Lower lobe of right lung (tissue), 2 donors: ENCODE measurements at regions not wholly inside any gene's neighbourhood (a gene's known extent, or its start where the extent isn't known, plus 50 kb on each side); places are given as distances from the start of the nearest gene placed in this dataset.

ENCODE experiments used
- ATAC-seq, 2 donors: fragments of 200-7000 bp; cut with Tn5 transposase; one replicate each; pipeline ENCODE4 v1.9.1; 2020 to 2022; ENCODE audit warnings: mild to moderate bottlenecking in 2 of 2, moderate library complexity in 2 of 2
- DNase-seq: peaks from one replicate; pipeline ENCODE4 v3.0.0-alpha.2; 2020
- H3K27ac ChIP-seq: fragments of 200-600 bp; one replicate; pipeline ENCODE4 v1.8.0; 2022
- H3K27me3 ChIP-seq: fragments of 200-600 bp; one replicate; pipeline ENCODE4 v1.8.0; 2022; ENCODE audit warnings: low read depth
- H3K36me3 ChIP-seq: fragments of 200-600 bp; one replicate; pipeline ENCODE4 v1.8.0; 2022; ENCODE audit warnings: mild to moderate bottlenecking
- H3K4me1 ChIP-seq: fragments of 200-600 bp; one replicate; pipeline ENCODE4 v1.8.0; 2022
- H3K4me3 ChIP-seq: fragments of 200-600 bp; one replicate; pipeline ENCODE4 v1.8.0; 2022; ENCODE audit warnings: mild to moderate bottlenecking
- H3K9me3 ChIP-seq: fragments of 200-600 bp; one replicate; pipeline ENCODE4 v1.8.0; 2022
- CTCF ChIP-seq: fragments of 200-600 bp; IDR thresholded peaks from one replicate; pipeline ENCODE4 v1.8.0; 2022; ENCODE audit warnings: antibody characterized with exemption, mild to moderate bottlenecking
- intact Hi-C: fragments of 100-400 bp; cut with DNase I; formaldehyde crosslinking; loops from one replicate; pipeline ENCODE4 v1.11.0; 2022
- donor health status: DM: no; HTN: yes; CAD: no; lungs with severe emphysema.

- no peak for TF ChIP-seq CTCF
- DNase-seq (no peak), ATAC-seq (no peak)
- H3K27ac ChIP-seq, result no peak overlapping the region
- H3K9me3 ChIP-seq, result no peaks in the 10 kb centered on the region
- intact Hi-C loops, result no loop called here
- H3K4me1 ChIP-seq, result peaks cover 59% of the 10 kb centered on the region
- peaks cover 52% of the 10 kb centered on the region for H3K36me3 ChIP-seq
- no peak overlapping the region for H3K4me3 ChIP-seq
- no peaks in the 10 kb centered on the region for H3K27me3 ChIP-seq
These were observed 228.1 kb upstream of the KLF14 start for GRCh38 chr7:130962109-130962508.

GRCh38 chr7:130963339-130963738 is 229.3 kb upstream of the KLF14 start:
- ATAC-seq (no peak), DNase-seq (no peak)
- Histone ChIP-seq H3K36me3 (peaks cover 52% of the 10 kb centered on the region), H3K9me3 (no peaks in the 10 kb centered on the region), H3K4me3 (no peak overlapping the region), H3K4me1 (peaks cover 49% of the 10 kb centered on the region), H3K27me3 (no peaks in the 10 kb centered on the region), H3K27ac (no peak overlapping the region)
- TF ChIP-seq CTCF, result no peak
- intact Hi-C loops, result no loop called here

GRCh38 chr7:130965515-130965914 is 231.5 kb upstream of the KLF14 start:
- H3K4me1 ChIP-seq, result peaks cover 38% of the 10 kb centered on the region
- no peaks in the 10 kb centered on the region for H3K9me3 ChIP-seq
- no peak overlapping the region for H3K4me3 ChIP-seq
- intact Hi-C loops, result no loop called here
- no peak overlapping the region for H3K27ac ChIP-seq
- DNase-seq (no peak), ATAC-seq (no peak)
- TF ChIP-seq CTCF, result no peak
- H3K27me3 ChIP-seq, result no peaks in the 10 kb centered on the region
- H3K36me3 ChIP-seq, result peaks cover 36% of the 10 kb centered on the region

GRCh38 chr7:130966246-130967009 is 232.4 kb upstream of the KLF14 start:
- no peaks in the 10 kb centered on the region for H3K27me3 ChIP-seq
- no peaks in the 10 kb centered on the region for H3K9me3 ChIP-seq

GRCh38 chr7:130970196-130970595 is 236.2 kb upstream of the KLF14 start:
- H3K27ac ChIP-seq, result no peak overlapping the region
- intact Hi-C loops, result no loop called here
- ATAC-seq, result no peak

More at GRCh38 chr7:130966246-130967009, 232.4 kb upstream of the KLF14 start:
- DNase-seq (no peak), ATAC-seq (no peak)
- no peak for TF ChIP-seq CTCF
- Histone ChIP-seq H3K36me3 (peaks cover 36% of the 10 kb centered on the region), H3K27ac (no peak overlapping the region), H3K4me1 (peaks cover 34% of the 10 kb centered on the region), H3K4me3 (no peak overlapping the region)
- intact Hi-C loops, result no loop called here

More at GRCh38 chr7:130970196-130970595, 236.2 kb upstream of the KLF14 start:
- Histone ChIP-seq H3K4me3 (no peak overlapping the region), H3K4me1 (peaks cover 13% of the 10 kb centered on the region), H3K36me3 (peaks cover 33% of the 10 kb centered on the region), H3K27me3 (no peaks in the 10 kb centered on the region), H3K9me3 (no peaks in the 10 kb centered on the region)
- DNase-seq, result no peak
- no peak for TF ChIP-seq CTCF
